ENCODE measurements at regions not wholly inside any gene's neighbourhood (a gene's known extent, or its start where the extent isn't known, plus 50 kb on each side); places are given as distances from the start of the nearest gene placed in this dataset.
"Not testable (repeated sequence)": the region's sequence is repeated elsewhere in the genome, so short reads cannot be mapped to it uniquely, and the experiment has no call there.

- TF ChIP-seq TAF1 (IDR thresholded peaks at IDR 0.05; ENCODE audit: control insufficient read depth, extremely low read depth, insufficient read depth, low read length, severe bottlenecking); E2F1 (CRISPR knock-in tag; IDR thresholded peaks at IDR 0.05); POLR2AphosphoS5 (IDR thresholded peaks at IDR 0.05; ENCODE audit: control insufficient read depth, insufficient read depth, low read depth, low read length); HMG20B (CRISPR knock-in tag; IDR thresholded peaks at IDR 0.05); SETDB1 (IDR thresholded peaks at IDR 0.05; ENCODE audit: low read length); EHMT2 (IDR thresholded peaks at IDR 0.05); TAF15 (IDR thresholded peaks at IDR 0.05; ENCODE audit: low read depth, low read length): not testable (repeated sequence)
- TF ChIP-seq, protein P1, sequence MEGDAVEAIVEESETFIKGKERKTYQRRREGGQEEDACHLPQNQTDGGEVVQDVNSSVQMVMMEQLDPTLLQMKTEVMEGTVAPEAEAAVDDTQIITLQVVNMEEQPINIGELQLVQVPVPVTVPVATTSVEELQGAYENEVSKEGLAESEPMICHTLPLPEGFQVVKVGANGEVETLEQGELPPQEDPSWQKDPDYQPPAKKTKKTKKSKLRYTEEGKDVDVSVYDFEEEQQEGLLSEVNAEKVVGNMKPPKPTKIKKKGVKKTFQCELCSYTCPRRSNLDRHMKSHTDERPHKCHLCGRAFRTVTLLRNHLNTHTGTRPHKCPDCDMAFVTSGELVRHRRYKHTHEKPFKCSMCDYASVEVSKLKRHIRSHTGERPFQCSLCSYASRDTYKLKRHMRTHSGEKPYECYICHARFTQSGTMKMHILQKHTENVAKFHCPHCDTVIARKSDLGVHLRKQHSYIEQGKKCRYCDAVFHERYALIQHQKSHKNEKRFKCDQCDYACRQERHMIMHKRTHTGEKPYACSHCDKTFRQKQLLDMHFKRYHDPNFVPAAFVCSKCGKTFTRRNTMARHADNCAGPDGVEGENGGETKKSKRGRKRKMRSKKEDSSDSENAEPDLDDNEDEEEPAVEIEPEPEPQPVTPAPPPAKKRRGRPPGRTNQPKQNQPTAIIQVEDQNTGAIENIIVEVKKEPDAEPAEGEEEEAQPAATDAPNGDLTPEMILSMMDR (IDR thresholded peaks at IDR 0.05 in 2 of 3, conservative IDR thresholded peaks at IDR 0.05 in 1 of 3; ENCODE audit: insufficient read depth in 2 of 3, low read depth in 1 of 3, low read length in 3 of 3) = not testable (repeated sequence)
These were observed 447.4 kb downstream of the FGF13 start for GRCh38 chrX:138264095-138264494.

Data from K562 (cell line).